HG03460 (cell line): ENCODE measurements at regions not wholly inside any gene's neighbourhood (a gene's known extent, or its start where the extent isn't known, plus 50 kb on each side); places are given as distances from the start of the nearest gene placed in this dataset.

ENCODE experiments used
- ATAC-seq: cut with Tn5 transposase; IDR thresholded peaks from one replicate; pipeline ENCODE4 v1.9.1; 2021; ENCODE audit not compliant: unreplicated experiment

DNA sequence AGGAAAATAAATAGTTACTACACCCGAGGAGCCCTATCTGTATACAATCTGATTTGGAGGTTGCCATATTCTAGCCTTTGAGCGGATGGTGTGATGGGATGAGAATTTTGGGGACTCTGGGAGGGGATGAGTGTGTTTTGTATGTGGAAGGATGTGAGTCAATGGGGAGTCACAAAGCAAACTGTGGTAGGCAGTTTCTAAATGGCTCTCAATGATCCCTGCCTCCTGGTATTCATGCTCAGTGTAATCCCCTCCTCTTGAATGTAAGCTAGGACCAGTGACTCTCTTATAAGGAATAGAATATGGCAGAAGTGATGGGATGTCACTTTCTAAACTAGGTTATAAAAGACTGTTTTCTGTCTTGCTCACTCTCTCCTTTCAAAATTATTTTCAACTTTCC is 205.7 kb upstream of the RIOK2 start:
- no peak for ATAC-seq

DNA sequence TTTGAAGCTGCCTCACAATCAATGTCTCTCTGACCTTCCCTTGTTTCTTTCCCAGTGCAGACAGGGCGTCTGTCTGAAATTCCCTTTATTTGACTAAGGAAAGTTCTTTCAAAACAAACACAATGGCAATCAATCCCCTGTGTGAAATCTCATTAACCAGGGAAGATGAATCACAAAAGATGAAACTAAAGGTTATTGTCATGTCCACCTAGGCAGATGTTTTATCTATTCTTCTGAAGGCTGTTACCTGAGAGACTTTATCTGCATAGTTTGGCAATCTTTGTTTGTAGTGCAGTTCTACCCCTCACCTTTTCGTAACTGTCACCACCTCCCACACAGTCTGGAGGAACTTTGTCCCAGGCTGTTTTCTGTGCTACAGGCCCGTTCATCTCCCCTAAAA is 217.5 kb upstream of the RIOK2 start:
- ATAC-seq, result no peak

DNA sequence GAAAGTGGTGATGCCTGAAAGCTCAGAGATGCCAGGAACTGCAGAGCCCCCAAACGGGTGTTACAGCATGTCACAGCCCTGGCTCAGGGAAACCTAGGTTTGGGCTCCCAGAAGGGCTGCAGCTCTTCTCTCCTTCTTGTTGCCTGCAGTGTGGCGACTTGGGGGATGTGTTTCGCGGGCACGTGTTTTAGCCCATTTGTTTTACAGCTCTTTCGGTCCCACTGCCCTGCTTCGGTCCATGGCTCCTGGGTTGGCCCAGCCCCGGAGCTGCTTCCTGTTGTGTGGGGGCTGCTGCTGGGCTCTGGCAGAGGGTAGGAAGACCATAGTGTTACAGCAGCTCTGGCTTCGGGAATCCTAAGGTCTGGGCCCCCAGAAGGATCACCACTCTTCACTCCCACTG is 222.9 kb upstream of the RIOK2 start:
- ATAC-seq, result no peak

DNA sequence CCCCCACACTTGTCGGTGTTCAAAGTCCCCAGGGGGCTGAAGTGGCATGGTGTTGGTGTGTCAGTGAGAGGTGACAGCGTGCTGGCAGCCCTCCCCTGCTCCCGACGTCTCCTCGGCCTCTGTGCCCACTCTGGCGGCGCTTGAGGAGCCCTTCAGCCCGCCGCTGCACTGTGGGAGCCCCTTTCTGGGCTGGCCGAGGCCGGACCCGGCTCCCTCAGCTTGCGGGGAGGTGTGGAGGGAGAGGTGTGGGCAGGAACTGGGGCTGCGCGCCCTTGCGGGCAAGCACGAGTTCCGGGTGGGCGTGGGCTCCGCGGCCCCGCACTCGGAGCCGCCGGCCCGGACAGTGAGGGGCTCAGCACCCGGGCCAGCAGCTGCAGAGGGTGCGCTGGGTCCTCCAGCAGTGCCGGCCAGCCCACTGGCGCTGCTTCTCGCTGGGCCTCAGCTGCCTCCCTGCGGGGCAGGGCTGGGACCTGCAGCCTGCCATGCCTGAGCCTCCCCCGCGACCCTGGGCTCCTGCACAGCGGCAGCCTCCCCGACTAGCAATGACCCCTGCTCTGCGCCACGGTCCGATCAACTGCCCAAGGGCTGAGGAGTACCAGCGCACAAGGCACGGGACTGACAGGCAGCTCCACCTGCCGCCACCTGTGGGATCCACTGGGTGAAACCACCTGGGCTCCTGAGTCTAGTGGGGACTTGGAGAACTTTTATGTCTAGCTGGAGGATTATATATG is 224.1 kb upstream of the RIOK2 start:
- no peak for ATAC-seq

DNA sequence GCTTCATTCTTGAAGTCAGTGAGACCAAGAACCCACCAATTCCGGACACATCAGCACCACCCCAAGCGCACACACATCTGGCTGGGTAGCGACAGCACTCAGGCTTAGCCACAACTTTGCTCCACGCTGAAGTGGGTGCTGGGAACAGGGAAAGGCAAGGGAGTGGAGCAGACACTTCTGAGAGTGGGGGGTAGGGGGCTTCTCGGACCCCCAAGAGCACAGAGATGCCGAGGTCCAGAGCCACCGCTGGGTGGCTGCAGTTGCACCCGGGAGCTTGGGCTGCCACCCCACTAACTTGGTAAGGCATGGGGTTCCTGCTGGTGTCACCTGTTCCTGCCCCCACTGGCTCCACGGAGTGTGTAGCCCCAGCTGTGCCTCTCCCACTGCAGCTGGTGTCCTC is 225.3 kb upstream of the RIOK2 start:
- no peak for ATAC-seq

DNA sequence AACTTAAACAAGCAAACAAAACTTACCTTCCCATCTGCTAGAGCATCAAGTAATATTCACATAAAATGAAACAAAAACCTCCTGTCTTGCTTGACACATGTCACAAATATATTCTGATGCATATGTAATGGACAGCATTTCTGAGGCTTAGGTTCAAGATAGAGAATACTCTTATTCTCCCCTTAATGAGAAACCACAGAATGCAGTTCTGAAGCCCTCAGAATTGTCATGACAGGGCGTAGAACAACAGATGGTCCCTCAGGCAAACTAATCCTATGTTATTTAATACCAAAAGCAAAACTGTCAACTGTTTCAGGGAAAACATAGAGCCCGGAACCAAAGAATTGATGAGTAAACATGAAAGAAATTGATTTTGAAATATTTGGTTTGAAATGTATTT is 229.9 kb upstream of the RIOK2 start:
- ATAC-seq, result no peak

DNA sequence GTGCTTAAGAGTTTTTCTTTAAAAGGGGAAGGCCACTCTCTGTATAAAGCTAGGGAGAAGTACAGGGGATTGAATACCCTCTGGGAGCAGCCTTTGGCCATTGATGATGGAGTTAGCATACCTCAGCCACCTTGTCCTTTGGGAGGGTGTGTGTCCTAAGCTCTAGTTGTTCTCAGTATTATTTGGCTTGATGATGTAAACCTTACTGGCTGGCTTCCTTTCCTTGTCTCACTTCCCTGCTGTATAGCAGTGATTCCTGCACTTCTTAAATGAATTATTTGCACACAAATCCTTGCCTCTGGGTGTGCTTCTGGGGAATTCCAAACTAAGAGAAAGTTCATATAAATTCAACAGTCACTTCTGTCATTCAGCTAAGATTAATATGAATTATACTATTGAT is 234.9 kb upstream of the RIOK2 start:
- no peak for ATAC-seq

DNA sequence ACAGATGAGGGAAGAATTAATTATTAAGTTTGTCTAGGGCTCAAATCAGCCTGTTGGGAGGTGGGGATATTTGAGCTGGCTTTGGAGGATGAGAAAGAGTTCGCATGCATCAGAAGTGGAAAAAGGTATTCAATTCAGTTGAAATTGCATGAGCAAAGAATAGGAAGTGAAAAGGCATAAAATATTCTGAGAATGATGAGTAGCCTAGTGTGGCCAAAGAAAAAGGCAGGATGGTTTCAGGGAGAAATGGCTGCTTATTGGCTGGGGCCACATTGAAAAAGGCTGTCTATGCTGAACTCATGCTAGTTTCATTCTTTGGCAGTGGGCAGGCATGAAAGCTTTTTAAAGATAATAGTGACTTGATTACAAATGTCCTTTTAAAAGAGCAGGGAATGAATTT is 235.4 kb upstream of the RIOK2 start:
- no peak for ATAC-seq

DNA sequence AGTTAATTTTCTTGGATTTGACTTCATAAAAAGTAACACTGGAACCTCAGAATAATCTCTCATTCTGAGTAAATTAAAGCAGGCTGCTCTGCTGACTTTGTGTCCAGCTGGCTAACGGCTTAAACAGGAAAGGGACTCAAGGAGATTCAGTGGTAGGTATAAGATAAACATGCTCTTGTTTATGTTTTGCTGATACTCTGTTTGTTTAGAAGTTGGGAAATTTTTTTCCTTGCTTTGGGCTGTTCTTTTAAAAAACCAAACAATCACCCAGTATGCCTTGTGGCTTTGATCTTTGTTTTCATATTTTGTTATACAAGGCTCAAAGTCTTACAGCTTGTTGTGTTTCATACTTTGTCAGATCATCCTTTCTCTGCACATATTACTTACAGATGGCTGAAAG is 237.6 kb upstream of the RIOK2 start:
- ATAC-seq, result no peak

DNA sequence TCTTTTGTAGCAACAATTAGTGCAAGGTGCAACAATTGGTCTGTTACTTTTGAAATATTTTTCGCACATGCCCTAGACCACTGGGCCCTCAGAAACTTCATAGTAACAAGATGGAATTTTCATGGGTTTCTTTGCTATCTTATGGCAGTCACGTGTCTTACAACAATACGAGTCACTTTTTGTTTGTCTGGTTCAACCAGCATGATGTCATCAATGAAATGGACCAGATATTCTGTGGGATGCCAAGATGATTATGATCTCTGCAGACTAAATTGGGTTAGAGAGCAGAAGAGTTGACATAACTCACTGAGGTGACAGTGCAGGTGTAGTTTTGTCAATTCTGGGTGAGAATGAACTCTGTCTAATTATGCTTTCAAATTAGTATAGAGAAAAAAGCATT is 239.6 kb upstream of the RIOK2 start:
- ATAC-seq, result no peak

DNA sequence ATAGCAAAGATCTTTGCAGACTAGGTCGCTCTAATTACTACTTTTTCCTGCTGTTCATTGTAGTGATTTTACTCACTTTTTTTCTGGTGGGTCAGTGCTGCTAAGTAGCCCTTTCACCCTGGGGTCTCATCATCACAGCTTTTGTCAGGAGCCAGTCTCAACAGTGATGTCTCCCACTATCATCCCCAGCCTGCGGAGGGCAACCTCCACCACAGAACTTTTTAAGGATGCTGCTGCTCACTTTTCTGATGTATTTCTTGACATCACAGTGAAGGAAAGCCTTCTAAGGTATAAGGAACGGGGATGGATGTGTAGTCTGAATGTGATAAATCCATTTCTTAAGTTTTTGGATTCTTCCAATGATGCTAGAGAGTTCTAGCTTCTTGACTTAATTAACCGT is 242.5 kb upstream of the RIOK2 start:
- no peak for ATAC-seq

DNA sequence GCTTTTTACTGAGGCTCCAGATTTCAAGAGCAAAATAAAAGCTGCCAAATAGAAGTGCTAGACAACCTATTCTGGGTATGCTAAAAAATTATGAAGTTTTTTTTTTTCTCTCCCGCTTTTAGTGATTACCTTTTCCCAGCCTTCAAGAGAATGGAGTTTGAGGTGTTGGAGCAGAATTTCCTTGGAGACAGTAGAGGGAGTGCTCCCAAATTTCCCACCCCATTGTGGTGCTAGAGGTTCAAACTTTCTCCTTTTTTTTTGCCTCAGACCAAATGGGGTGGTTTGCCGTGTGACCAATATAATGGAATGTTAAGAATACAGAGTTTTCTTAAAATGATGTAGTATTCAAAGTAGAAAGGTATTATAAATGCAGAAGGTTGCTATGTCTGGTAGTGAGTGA is 244.2 kb upstream of the RIOK2 start:
- no peak for ATAC-seq

DNA sequence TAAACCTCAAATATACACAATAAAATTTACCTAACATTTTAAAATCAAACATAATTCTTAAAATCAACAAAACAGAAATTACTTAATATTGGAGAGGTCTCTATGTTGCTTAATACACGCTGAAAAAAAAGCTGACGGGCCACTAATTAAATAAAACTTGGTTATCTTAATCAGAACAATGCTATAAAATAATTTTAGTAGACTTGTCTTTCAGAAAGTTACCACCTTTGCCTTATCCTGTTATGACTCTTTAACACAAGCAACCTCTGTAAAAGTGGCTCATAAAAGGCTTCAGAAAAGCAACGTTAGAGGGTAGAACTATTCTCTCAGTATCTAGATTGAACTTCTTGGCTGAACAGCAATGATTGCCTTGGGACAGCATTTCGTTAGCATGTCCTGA is 251.0 kb upstream of the RIOK2 start:
- ATAC-seq, result no peak

DNA sequence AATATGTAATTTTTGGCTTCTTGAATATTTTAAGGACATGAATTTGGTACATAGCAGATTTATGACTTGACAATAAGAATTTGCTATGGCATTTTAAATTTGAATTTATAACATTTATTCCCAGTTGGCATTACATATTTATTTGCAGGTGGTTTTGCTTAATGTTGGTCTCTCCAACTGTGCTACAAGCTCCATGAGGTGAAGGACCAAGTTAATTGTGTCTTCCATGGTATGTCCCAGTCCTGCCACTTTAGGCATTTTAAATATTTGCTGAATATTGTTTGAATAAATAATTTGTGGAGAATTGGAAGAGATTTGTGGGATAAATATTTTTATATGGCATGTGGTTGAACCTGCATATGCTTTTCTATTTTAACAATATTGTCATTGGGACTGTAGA is 253.4 kb upstream of the RIOK2 start:
- no peak for ATAC-seq

DNA sequence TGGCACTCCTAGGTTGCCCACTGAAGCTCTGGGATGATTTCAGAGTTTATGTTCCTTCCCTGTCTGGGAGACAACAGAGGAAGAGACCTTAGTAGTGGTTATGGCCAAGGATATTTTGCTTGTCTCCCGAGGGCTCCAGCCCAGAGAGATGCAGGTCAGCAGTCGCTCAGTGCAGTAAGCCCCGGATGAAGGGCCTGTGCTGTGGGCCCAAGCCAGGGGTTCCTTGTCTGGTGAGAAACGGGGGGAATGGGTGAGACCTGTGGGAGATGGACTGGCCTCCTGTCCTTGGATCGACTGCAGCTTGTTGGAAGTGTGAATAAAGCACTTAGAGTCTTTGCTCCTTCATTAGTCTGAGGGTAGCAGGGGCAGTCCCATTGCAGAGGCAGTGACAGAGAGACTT is 260.7 kb upstream of the RIOK2 start:
- ATAC-seq, result no peak

DNA sequence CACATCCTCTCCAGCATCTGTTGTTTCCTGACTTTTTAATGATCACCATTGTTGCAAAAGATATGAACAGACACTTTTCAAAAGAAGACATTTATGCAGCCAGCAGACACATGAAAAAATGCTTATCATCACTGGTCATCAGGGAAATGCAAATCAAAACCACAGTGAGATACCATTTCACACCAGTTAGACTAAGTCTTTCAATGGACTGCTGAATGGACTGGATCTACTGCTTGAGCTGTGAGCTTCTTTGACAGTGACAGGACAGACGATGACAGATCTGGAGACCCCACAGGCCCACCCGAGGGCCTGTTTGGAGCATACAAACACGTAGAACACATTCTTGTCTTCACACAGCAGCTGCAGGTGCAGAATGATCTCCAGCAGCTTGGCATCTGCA is 266.1 kb upstream of the RIOK2 start:
- ATAC-seq, result no peak

DNA sequence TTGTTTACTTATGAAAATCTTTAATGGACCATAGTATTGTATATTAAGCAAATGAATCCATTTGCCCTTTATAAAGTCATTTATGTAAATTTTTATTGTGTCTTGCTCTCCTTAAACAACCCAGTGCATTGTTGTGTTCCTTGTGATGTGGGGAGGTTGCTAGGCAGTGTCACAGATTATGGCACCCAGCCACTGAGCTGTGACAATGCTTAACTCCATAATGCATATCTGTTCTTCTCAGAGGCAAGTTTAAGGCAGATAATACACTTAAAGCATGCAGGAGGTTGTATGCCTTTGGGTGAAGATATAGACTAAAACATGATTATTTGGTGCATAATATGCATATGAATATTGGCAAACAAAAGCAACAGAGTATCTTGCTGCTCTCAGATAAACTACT is 269.6 kb upstream of the RIOK2 start:
- no peak for ATAC-seq

DNA sequence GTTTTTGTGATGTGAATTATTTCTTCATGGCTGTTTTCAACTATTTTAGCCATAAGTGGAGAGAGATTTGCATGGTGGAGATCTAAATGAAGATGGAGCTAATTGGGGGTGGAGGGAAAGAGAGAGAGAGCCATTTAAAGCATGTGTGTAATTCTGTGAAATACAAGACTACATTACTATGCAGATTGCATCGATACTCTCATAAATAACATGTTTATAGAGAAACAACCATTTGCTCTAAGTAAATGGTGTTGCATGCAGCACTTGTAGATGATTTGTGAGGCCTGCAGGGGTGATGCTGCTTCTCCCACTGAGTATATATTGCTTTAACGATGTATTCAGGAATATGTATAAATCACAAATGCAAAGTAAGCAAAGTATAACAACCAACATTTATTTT is 270.2 kb upstream of the RIOK2 start:
- no peak for ATAC-seq

DNA sequence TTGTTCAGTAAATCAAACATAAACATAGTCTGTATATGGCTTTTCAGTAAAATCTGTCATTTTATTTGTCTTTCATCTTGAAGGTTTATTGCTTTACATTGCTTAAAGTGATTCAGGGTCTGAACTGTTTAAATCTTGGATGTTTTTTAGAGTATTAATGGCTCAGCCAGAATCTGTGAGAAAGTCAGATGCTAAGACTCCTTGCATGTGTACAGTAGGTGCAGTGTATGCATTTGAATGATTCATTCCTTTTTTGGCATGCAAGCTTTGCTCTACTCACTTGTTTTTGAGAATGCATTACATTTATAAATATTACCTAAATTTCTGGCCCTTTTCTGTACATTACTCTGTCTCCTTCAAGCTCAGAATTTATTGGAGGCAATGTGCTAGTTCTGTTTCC is 271.0 kb upstream of the RIOK2 start:
- no peak for ATAC-seq

DNA sequence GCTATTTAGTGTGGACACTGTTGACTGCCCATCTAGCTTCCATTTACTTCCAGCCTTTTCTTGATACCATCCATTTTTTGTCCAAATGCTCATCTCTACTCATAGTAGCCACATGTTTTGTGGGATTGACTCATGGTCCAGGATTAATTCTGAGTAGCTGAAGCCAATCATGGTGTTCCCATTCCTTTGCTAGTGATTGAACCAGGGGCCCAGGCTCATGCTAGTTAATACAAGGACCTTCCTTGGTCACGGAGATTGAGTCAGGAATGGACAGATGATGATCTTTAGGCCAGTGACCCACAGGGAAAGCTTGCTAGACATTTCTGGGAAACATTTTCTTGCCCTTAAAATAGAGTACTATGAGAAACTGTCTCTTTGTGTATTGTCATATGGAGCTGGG is 272.9 kb upstream of the RIOK2 start:
- ATAC-seq, result no peak

DNA sequence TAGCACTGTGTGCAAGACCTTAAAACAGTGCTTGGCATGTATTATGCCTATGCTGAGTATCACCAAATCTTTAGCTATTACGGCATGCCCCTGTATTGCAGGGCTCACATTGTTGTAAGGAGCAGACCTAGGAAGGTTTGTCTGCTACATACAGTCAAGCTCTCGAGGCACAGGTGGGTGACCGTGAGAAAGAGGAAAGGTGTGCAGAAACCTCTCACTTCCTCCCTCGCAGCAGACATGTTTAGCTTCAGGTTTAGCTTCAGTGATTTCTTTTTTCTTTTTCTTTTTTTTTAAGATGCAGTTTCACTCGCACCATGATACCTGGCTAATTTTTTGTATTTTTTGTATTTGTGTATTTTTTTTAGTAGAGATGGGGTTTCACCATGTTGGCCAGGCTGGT is 275.8 kb upstream of the RIOK2 start:
- no peak for ATAC-seq

DNA sequence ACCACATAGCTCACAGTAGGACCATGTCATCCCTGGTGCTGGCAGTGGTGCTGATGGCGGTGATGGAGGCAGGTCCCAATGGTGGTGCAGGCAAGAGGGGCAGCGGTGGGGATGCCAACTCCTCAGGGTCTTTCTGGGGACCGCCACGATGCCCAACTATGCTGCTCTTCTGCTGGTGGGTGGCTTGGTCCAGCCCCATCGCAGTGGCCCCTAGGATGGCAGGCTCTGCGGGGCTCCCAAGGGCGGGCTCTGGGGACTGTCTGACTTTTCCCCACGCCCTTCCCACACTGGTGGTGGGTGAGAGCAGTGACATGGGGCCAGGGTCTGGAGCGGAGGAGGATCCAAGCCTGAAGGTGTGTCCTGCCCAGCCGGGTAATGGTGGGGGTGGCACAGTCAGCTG is 288.9 kb upstream of the RIOK2 start:
- ATAC-seq, result no peak

DNA sequence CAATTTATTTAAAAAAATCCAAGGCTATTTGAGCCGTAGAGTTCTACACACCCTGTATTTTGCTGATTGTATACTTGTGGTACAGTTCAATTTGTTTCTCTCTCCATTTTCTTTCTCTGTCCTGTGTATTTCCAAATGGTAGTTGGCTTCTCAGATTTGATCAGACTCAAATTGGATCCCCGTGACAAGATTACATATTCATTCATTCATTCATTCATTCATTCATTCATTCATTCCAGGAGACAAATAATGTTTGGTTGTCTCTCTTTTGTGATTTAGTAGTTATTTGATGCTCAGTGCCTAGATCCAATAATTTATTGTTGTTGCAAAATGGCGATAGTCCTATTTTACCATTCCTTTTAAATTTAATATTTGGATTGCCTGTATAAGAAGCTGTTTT is 292.8 kb upstream of the RIOK2 start:
- no peak for ATAC-seq
